ENCODE measurements at regions not wholly inside any gene's neighbourhood (a gene's known extent, or its start where the extent isn't known, plus 50 kb on each side); places are given as distances from the start of the nearest gene placed in this dataset.

DNA sequence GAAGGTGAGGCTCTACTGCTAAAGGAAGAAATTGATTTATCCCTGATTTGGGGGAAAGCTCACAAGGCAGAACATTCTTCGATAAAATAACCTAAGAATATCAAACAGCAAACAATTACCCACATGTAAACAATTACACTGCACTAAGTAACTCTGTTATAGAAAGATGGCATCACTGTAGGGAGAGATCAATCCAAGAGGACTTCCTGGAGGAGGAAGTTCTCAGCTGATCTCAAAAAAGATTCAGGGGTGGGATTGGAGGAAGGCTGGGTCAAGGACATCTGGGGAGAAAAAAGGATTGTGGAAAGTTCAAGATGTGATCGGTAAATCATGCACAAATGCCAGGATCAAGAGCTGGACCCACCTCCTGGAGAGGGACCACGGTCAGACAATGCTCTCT, 361.0 kb upstream of the SULF2 start:
- ATAC-seq (no peak), FAIRE-seq (no peak), DNase-seq (no peak)
- Histone ChIP-seq H3K36me3 (no peaks in the 10 kb centered on the region), H3K4me1 (no peaks in the 10 kb centered on the region), H3K27ac (no peak overlapping the region), H3K4me3 (no peak overlapping the region), H3K9me3 (no peaks in the 10 kb centered on the region), H3K27me3 (no peaks in the 10 kb centered on the region)
- intact Hi-C loops (cut with DNase I), result no loop called here
- 64 to 84% methylated on average over 3 of the region's 3 CpGs for WGBS, 2 donors
- TF ChIP-seq, protein P1, sequence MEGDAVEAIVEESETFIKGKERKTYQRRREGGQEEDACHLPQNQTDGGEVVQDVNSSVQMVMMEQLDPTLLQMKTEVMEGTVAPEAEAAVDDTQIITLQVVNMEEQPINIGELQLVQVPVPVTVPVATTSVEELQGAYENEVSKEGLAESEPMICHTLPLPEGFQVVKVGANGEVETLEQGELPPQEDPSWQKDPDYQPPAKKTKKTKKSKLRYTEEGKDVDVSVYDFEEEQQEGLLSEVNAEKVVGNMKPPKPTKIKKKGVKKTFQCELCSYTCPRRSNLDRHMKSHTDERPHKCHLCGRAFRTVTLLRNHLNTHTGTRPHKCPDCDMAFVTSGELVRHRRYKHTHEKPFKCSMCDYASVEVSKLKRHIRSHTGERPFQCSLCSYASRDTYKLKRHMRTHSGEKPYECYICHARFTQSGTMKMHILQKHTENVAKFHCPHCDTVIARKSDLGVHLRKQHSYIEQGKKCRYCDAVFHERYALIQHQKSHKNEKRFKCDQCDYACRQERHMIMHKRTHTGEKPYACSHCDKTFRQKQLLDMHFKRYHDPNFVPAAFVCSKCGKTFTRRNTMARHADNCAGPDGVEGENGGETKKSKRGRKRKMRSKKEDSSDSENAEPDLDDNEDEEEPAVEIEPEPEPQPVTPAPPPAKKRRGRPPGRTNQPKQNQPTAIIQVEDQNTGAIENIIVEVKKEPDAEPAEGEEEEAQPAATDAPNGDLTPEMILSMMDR (IDR thresholded peaks at IDR 0.05), result no peak

GRCh38 chr20:48143435-48144081, 358.3 kb upstream of the SULF2 start:
- no peaks in the 10 kb centered on the region for H3K9me3 ChIP-seq
- TF ChIP-seq, protein P1 (IDR thresholded peaks at IDR 0.05), result no peak
- no peak overlapping the region for H3K27ac ChIP-seq
- WGBS, 2 donors, result 54 to 71% methylated on average over 10 of the region's 10 CpGs
- H3K4me1 ChIP-seq, result no peaks in the 10 kb centered on the region
- ATAC-seq (no peak), FAIRE-seq (no peak), DNase-seq (no peak)
- intact Hi-C loops (cut with DNase I), result no loop called here
- no peak overlapping the region for H3K4me3 ChIP-seq
- no peaks in the 10 kb centered on the region for H3K27me3 ChIP-seq
- H3K36me3 ChIP-seq, result no peaks in the 10 kb centered on the region

- no peak for DNase-seq
- no peak for FAIRE-seq
- TF ChIP-seq, protein P1 (IDR thresholded peaks at IDR 0.05), result no peak
- Histone ChIP-seq H3K9me3 (no peaks in the 10 kb centered on the region), H3K4me3 (no peak overlapping the region), H3K27ac (no peak overlapping the region), H3K36me3 (no peaks in the 10 kb centered on the region), H3K27me3 (no peaks in the 10 kb centered on the region), H3K4me1 (no peaks in the 10 kb centered on the region)
- WGBS, 2 donors, result 38 to 52% methylated on average over 6 of the region's 6 CpGs
- ATAC-seq, result no peak
- intact Hi-C loops (cut with DNase I), result no loop called here
These were observed 357.2 kb upstream of the SULF2 start for GRCh38 chr20:48142516-48142773.

DNA sequence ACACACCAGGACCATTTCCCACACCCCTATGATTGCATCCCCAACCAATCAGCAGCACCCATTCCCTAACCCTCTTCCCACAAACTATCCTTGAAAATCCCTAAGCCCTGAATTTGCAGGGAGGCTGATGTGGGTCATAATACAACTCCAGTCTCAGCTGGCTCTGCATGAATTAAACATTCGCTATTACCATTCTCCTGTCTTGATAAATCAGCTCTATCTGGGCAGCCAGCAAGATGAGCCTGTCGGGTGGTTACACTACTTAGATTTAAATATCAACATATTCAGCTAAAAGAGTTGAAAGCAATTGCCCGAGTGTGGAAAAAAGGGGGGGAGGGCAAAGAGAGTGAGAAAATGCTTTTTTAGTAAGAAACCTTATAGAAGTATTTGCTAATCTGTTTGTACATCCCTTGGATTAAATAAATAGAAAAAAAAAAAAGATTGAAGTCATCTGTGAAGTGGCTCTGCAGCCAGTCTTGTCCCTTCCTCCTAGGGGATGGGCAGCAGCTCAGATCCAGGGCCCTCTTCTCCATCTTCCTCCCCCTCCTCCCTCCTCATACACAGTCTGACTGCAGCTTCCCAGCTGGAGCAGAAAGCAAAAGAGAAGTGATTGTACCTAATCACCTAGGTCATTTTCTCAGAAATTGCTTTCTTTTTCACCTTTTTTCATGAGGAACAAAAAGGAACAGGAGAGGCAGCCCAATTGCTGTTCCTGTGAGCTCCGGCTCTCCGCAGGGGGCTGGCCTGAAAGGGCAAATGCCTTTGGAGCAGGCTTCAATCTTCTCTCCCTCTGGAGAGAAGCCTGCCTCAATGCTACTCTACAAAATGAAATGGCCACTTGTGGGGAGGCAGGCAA, 356.6 kb upstream of the SULF2 start:
- no peak overlapping the region for H3K27ac ChIP-seq
- TF ChIP-seq, protein P1 (IDR thresholded peaks at IDR 0.05), result no peak
- DNase-seq (no peak), FAIRE-seq (no peak), ATAC-seq (no peak)
- intact Hi-C loops (cut with DNase I), result no loop called here
- H3K36me3 ChIP-seq, result no peaks in the 10 kb centered on the region
- WGBS, 2 donors, result 67 to 69% methylated on average over 5 of the region's 5 CpGs
- no peaks in the 10 kb centered on the region for H3K9me3 ChIP-seq
- no peak overlapping the region for H3K4me3 ChIP-seq
- no peaks in the 10 kb centered on the region for H3K27me3 ChIP-seq
- no peaks in the 10 kb centered on the region for H3K4me1 ChIP-seq
